HG03469 (cell line): ENCODE measurements at regions not wholly inside any gene's neighbourhood (a gene's known extent, or its start where the extent isn't known, plus 50 kb on each side); places are given as distances from the start of the nearest gene placed in this dataset.
"Not testable (repeated sequence)": the region's sequence is repeated elsewhere in the genome, so short reads cannot be mapped to it uniquely, and the experiment has no call there.

Source experiments
- ATAC-seq: cut with Tn5 transposase; IDR thresholded peaks from one replicate; pipeline ENCODE4 v1.9.1; 2021; ENCODE audit warnings: mild to moderate bottlenecking, moderate library complexity, moderate number of reproducible peaks; ENCODE audit not compliant: unreplicated experiment

DNA sequence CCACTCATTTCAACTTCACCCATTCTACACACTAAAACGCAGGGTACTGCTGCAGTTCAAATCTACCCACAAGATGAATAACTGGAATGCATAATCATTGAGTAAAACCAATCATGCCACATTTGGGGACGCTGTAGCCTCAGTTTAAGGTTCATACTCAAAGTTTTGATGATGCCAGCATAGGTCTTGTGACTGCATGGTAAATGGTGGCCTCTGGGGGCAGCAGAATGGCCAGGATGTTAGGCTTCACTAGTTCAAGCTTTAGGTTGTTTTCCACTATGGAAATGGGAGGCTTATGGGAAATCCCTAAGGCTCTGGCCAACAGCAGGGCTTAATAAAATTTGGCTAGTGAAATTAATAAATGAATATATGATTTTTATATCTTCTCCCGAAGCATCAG lies 104.3 kb upstream of the TSC22D2 start:
- ATAC-seq: peak; percentile 40

DNA sequence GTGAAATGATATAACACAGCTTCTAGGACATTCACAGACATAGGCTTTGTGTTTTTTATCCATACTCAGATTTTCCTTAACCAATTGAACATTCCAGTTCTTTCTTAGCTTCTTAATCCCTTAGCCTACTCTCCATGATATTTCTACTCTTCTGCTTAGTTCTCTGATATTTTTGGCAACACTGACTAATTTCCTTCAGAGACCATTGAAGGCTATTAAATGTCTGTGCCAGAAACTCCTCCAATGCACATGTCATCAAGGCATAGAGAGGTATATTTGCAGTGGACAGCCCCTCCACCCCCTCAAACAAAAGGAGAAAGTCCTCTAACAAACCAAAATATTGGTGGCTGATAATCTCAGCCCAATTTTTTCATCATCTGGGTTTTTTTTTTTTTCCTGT lies 105.9 kb upstream of the TSC22D2 start:
- no peak for ATAC-seq

DNA sequence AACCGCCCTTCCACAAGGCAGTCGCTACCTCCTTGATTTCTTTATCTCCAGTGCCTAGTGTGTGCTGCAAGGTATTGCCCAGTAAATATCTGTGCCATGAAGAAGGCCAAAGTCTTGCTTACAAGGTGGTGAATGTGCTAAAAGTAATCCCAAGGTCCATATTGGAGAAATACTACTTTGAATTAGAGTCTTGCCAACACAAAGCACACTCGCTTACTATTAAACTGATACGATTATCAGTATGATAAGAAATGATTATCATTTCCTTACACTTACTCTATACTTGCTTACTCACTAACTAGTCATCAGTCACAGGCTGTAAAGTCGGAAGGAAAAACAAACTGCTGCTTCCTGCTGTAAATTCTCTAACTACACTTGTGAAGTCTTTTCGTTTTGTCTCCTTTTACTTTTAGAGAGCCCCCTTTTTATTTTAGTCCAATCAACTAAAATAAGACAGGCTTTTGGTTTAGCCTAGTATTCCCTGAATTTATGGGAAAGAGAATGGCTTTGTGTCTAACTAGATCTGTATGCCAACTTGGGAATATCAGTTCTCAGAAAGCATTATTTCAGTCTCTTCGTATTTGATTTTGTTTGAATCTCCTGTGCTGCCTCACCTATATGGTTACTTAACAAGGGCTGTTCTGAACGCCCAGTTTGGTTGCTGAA lies 107.1 kb upstream of the TSC22D2 start:
- ATAC-seq: no peak

DNA sequence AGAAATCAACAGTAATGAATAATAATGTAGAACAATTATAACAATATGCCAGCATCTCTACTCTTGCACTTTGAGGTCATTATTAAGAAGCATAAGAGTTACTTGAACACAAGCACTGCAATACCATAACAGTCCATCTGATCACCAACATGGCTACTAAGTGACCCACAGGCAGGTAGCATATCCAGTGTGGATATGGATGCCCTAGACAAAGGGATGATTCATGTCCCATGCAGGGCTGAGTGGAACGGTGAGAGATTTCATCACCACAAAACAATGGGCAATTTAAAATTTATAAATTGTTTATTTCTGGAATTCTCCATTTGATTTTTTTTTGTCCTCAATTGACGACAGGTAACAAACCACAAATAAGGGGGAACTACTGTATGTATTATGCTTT lies 107.7 kb upstream of the TSC22D2 start:
- ATAC-seq: no peak

DNA sequence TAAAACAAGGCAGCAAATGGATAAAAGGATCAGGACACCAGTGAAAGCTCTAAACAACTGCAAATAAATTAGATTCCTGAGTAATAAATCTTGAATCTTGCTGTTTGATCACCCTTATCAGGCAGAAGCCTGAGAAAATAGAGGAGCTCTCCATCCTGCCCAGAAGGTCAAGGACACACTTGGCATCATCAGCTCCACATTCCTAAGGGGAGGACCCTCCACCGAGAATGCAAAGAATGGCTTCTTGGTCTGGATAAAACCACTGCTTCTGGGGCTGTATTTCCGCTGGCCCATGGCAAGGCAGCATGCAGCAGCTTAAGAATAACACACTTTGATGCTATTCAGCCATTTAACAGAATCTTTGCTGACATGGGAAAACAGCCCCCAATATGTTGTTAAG lies 108.9 kb upstream of the TSC22D2 start:
- ATAC-seq: no peak

DNA sequence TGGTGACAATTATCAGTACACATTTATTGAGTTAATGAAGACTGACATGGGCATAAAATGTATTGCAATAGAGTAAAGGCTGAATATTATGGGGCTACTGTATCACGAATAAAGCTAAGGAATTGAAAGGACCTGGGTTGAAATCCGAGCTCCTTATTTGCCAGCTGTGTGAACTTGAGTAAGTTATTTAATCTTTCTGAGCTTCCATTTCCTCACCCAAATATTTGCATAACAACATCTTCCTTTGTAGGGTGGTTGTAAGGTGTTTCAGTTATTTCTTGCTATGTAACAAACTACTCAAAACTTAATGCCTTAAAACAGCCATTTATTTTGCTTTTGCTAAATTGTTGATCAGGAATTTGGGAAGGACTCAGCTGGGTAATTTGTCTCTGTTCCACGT lies 111.1 kb upstream of the TSC22D2 start:
- ATAC-seq: no peak

DNA sequence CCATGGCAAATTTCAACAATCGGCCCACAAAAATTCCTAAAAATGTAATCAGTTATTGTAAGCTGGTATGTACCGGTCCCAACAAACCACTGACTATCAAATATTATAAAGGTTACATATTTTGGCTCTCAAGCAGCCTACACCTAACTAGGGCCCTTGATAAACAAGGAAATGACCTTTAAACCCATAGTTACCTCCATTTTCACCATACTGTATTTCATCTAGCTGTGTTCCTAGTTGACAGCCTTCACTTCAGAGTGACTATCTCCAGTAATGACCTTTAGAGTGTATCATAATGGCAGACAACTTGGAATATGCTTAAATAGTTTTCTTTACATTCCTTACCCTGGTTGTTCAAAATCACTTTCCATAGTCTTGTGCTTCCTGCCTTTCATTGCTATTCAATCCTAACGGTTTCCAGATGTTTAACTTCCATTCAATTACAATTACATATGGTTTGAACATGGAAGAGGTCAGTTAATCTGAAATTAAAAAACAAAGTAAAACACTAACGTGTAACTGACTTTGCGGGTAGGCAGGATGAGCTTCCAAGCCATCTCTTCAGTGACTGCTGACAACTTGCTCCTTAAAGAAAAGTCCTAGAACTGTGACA lies 111.9 kb upstream of the TSC22D2 start:
- ATAC-seq: no peak

DNA sequence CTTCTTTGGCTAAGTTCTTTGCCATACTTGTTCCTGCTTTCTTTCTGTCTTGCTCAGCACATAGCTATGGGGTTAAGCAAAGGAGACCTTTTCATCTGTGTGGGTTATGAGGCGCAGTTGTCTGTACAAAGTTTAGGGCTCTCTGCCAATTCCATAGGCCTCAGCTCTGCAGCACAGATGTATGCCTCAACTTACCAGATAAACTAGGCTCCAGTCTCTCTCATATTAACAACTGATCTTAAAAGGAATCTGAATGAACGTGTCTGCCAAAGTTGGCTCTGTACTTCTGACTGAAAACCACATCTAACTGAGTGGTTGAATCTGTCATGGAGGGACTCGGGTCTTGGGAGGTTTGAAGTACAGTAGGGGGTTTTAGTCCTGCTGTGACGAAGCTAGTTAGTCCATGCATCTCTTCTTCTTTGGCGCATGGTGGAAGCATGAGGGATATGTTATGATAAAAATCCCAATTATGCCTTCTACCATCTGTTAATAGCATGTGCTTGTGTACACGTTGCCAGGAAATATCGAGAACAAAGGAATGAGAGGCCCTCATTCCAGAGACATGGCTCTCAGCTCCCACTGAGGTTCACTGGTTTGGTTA lies 114.6 kb upstream of the TSC22D2 start:
- ATAC-seq: no peak

DNA sequence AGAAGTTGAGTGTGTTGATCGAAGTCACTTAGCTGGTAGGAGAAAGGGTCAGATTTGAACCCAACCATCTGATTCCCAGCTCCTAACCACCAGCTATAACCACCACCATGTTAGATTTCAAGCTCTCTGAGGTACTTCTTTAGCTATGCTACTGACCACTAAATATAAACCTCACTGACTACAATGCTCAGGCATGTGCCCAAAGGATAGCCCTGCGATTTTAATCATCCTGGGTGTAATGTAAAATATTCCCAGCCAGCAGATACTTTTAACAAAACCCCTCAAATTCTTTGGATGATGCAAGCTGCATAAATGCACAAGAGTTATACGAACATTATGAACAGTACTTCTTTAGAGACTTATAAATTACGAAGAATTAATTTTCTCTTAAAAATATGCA lies 115.2 kb upstream of the TSC22D2 start:
- no peak for ATAC-seq

DNA sequence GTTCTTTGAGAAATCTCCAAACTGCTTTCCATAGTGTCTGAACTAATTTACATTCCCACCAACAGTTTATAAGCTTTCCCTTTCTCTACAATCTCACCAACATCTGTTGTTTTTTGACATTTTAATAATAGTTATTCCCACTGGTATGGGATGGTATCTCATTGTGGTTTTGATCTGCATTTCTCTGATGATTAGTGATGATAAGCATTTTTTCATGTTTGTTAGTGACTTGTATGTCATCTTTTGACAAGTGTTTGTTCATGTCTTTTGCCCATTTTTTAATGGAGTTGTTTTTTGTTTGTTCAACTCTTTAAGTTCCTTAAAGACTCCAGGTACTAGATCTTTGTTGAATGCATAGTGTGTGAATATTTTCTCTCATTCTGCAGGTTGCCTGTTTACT lies 116.6 kb upstream of the TSC22D2 start:
- no peak for ATAC-seq

DNA sequence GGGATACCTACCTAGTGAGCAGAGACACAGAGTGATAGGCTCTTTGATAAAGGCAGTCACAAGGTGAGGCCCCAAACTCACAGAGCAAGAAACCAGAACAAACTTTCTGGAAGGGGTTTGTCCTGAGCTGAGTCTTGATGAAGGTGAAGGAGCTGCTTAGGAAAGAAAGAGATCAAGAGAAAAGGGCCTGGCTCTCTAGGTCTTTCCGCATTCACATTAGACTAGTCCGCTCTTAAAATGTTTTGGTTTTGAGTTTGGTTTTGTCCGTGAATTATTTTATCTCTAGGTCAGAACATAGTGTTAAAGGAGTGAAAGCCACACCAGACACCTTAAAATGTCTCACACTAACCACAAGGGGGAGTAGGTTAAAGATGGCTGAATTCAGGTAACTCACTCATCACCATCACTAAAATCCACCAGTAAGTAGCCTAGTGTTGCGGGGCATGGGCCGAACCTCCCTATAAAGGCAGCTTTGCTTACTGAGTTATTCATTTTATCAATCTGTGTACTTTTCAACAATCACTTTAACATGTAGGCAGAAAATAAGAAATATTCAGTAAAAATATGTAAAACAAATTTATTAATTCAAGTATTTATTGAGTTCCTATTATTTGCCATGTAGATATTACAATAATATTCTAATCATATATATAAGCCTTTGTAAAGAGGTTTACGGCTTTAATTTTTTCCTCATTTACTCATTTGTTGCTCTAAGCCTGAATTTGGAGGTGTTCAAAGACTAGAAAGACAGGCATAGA lies 121.5 kb upstream of the TSC22D2 start:
- peak; percentile 64 for ATAC-seq

DNA sequence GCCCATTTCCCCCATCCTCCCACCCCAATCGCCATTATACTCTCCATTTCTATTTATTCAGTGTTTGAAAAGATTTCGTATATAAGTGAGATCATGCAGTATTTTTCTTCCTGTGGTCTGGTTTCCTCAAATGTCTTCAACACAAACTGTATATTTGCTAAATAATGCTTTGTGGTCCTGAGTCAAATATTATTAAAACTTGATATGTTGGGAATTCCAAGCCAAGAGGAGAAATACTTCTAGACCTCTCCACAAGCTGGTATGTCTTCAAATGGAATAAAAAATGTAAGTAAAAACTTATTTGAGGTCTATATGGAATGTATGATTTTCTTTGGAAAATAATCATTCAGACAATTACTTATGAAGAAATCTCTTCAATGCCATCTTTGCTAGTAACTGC lies 122.5 kb upstream of the TSC22D2 start:
- ATAC-seq: no peak

DNA sequence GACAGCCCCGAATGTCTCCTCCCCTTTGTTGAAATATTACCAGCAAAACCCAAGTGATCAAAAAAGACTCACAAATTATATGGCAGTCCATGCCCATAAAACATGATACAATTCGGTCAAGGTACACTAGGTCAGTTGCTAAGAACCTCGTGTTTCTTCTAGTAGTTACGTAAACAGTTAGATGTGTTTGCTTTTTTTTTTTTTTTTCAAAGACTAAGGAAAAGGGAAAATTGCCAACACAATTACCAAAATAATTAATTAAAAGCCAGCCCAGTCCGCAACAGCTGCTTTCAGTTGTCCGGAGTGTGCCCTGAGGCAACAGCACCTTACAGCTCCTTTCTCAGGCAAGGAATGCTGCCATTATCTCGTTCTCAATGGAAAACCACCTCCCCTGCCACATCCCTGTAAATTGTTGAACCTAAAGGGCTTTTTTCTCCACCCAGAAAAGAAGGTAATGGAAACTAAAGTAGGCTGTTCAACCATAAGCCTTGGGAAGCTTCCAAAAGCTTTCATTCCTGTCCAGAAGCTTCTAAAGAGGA lies 129.2 kb upstream of the TSC22D2 start:
- ATAC-seq: no peak

DNA sequence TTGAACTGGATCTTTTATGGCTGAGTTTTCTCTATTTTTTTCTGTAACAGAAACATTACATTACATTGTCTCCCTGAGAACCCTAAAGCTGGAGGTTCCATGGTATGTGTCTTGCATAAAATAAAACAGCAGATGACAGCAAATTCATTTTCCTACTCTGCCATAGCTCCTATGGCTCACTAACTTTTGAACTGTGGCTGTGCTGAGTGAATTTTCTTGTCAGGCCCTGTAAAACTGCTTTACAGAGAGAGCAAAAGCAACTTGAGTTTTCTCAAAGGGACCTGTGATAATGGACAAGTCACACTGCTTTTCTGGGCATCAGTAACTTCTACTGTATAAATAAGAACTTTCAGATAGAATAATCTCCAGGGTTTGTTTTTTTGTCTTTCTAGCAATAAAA lies 129.9 kb upstream of the TSC22D2 start:
- no peak for ATAC-seq

DNA sequence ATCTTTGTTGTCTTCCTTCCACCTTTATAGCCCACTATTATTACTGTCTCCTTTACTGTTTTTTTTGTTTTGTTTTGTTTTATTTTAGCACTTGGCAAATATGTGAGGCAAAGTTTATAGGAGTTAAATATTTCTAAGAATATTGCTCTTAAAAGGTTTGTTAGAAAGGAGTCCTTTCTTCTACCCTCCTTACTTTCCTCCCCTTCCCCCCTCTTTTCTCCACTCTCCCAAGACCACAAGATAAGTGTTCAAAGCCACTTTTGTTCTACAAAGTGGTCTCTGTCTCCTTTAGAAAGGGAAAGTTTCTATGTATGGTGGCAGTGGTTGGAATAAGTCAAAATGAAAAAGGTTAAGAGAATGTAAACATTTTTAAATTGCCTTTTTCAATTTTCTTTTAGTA lies 130.7 kb upstream of the TSC22D2 start:
- ATAC-seq: no peak

DNA sequence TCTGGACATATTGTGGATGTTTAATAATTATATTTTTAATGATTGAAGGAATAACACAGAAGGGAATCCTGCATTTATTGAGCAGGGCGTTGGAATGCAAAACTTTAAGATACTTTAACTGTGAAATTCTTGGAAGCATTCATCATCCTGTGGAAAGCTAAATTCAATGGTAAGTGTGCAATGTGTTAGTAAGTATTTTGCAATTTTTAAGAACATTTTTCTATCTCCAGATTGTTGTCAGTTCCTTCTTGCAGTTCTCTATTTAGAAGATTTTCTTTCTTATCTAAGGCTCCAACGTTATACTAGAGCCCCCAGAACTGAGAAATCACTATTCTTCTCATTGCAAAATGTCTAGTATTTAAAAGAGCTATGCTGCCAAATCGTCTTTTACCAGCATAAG lies 132.2 kb upstream of the TSC22D2 start:
- ATAC-seq: no peak

DNA sequence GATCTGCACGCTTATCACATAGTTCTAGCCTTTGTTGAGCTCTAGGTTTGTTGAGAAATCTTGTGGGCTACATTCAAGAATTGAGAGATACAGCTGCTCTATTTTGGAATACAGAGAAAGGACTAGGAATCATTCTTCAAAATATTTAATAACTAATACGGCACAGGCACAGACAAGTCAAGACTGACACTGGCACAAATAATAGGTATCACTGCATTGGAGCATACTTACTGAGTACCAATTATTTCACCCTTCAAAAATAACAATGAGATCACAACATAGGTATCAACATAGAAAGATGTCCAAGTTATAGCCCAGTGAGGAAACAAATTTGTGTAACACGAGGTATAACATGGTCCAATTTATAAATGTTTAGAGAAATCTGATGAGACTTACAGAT lies 133.7 kb upstream of the TSC22D2 start:
- no peak for ATAC-seq

DNA sequence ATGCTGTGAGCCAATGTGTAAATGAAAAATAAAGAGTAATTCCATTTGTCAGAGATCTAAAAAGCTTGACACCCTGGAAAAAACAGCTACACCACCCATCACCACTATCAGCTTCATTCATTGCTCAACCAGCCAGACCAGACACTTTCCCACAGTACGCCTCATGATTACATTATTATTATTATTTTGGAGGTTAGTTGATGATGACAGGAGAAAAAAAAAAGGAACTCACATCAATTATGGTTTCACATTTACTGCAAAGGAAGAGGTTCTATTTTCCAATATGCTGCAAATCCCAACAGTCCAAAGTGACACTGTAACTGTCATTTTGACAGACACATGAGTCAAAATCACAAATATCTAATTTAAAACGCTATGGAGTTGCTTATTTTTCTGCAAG lies 134.7 kb upstream of the TSC22D2 start:
- ATAC-seq: no peak

DNA sequence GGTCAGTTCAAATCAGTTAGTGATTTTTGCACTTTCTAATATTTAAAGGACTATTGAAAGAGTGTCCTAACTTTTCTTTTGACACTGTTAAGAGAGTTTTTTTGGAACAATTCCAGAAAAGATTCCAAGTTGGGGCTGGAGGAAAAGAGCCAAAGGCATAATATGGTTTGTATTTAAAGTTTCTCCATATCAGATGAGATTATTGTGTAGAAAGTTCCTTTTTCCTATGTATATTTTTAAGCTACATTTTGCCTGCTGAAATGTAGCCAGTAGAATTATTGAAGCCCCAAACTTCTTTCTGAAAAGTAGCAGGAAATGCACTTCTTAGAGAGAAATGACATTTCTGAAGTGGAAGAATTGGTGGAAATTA lies 136.5 kb upstream of the TSC22D2 start:
- no peak for ATAC-seq

DNA sequence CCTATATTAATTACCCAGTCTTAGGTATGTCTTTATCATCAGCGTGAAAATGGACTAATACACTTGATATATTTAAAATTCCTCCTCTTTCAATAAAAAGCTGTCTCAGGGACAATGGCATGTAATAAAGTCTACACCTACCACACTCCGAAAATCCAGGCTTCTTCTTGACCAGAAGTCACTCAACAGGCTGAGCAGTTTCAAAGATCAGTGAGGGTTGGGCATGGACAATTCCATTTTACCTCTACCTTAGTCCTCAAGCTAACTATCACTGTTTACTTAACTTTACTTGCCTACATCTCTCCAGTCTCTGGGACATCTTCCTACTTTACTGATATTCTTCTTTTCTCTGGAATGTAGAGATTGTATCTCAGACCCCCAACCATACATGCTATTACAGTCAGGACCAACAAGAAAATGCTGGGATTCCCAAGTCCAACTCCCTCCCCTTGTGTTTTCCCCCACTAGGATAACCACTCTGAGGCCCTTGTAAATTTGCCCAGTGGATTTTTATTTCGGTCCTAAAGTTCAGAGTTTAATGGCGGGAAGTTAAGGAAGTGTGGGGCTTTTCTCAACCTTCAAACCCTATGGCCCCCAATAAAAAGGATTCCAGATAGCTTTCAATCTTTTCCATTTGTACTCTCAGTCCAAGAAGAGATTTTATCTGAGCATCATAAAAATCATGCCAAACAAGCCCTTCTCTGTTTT lies 137.1 kb upstream of the TSC22D2 start:
- no peak for ATAC-seq

DNA sequence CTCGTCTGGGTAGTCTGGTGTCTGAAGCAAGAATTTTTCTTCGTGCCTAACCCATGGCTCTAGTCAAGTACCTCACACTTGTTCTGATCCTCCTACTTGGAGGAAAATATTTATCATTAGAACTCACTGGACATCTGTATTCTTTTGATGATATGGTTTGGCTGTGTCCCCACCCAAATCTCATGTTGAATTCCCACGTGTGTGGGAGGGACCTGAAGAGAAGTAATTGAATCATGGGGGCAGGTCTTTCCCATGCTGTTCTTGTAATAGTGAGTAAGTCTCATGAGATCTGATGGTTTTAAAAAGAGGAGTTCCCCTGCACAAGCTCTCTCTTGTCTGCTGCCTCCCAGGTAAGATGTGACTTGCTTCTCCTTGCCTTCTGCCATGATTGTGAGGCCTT lies 137.7 kb upstream of the TSC22D2 start:
- not testable (repeated sequence) for ATAC-seq
